CD4-positive, alpha-beta T cell (primary cell): ENCODE measurements at regions not wholly inside any gene's neighbourhood (a gene's known extent, or its start where the extent isn't known, plus 50 kb on each side); places are given as distances from the start of the nearest gene placed in this dataset.

Experiments
- ATAC-seq: fragments of 200-7000 bp; cut with Tn5 transposase; one replicate; pipeline ENCODE4 v1.10.0; 2022; ENCODE audit warnings: mild to moderate bottlenecking; ENCODE audit not compliant: poor library complexity
- CTCF ChIA-PET: fragments of 350-600 bp; sonication (Branson Sonifier 250); formaldehyde crosslinking; loops from one replicate; lab custom pipeline; 2021; ENCODE audit warnings: antibody characterized with exemption, inconsistent platforms; lab: Charles Lee
- POLR2A ChIA-PET: fragments of 350-600 bp; sonication (Branson Sonifier 250); formaldehyde crosslinking; loops from one replicate; lab custom pipeline; 2021; ENCODE audit warnings: antibody characterized with exemption, inconsistent platforms; lab: Charles Lee
- DNase-seq, 14 experiments: peaks; one replicate each; pipeline ENCODE4 v3.0.0-alpha.2; 2013 to 2020; ENCODE audit warnings: mixed read lengths in 2 of 14
- H3K27ac ChIP-seq, 2 donors: one replicate each; pipeline versions ENCODE4 v1.5.1 to v1.7.0; 2013; ENCODE audit warnings: low read length in 2 of 2, low read depth in 1 of 2, mild to moderate bottlenecking in 1 of 2
- H3K27me3 ChIP-seq, 2 experiments: 1 replicate in 1 of 2; 2 replicates in 1 of 2; pipeline versions ENCODE4 v1.6.1 to v1.7.0; 2013; ENCODE audit warnings: low read length in 2 of 2, control low read depth in 1 of 2, mild to moderate bottlenecking in 1 of 2, moderate library complexity in 1 of 2; ENCODE audit not compliant: insufficient read depth in 2 of 2, control insufficient read depth in 1 of 2
- H3K36me3 ChIP-seq: one replicate; pipeline ENCODE4 v1.6.1; 2013; ENCODE audit warnings: low read length, control low read depth; ENCODE audit not compliant: insufficient read depth
- H3K4me1 ChIP-seq: one replicate; pipeline ENCODE4 v1.6.1; 2013; ENCODE audit warnings: low read length, control low read depth; ENCODE audit not compliant: insufficient read depth
- H3K4me3 ChIP-seq: one replicate; pipeline ENCODE4 v1.5.1; 2013; ENCODE audit warnings: mild to moderate bottlenecking, low read length, moderate library complexity
- H3K9me3 ChIP-seq, 2 experiments: 1 replicate in 1 of 2; 2 replicates in 1 of 2; pipeline versions ENCODE4 v1.6.1 to v1.7.0; 2013; ENCODE audit warnings: low read length in 2 of 2, mild to moderate bottlenecking in 2 of 2, control low read depth in 1 of 2, moderate library complexity in 1 of 2; ENCODE audit not compliant: control insufficient read depth in 1 of 2, insufficient read depth in 1 of 2
- H3K27ac Mint-ChIP-seq: one replicate; pipeline ENCODE4 v1.8.0; 2020; ENCODE audit warnings: mixed read lengths
- H3K27me3 Mint-ChIP-seq: one replicate; pipeline ENCODE4 v1.8.0; 2021; ENCODE audit warnings: mixed read lengths
- H3K36me3 Mint-ChIP-seq: one replicate; pipeline ENCODE4 v1.8.0; 2021; ENCODE audit warnings: low read depth, mixed read lengths
- H3K4me1 Mint-ChIP-seq: one replicate; pipeline ENCODE4 v1.8.0; 2021; ENCODE audit warnings: low read depth, mixed read lengths
- H3K4me3 Mint-ChIP-seq: one replicate; pipeline ENCODE4 v1.8.0; 2020; ENCODE audit warnings: mild to moderate bottlenecking, mixed read lengths
- H3K9me3 Mint-ChIP-seq: one replicate; pipeline ENCODE4 v1.8.0; 2020; ENCODE audit warnings: mixed read lengths
- intact Hi-C, 2 experiments: fragments of 100-400 bp; cut with DNase I in 1 of 2; cut with micrococcal nuclease in 1 of 2; formaldehyde crosslinking; loops; one replicate each; pipeline versions ENCODE4 v1.15.1 to v1.9.0; 2023 to 2025; cut with DNase I, micrococcal nuclease
- TF ChIP-seq, protein P1 (sequence below): fragments of 200-600 bp; IDR thresholded peaks from one replicate; pipeline ENCODE4 v1.8.0; 2022; ENCODE audit warnings: antibody characterized with exemption, mild to moderate bottlenecking

DNA sequence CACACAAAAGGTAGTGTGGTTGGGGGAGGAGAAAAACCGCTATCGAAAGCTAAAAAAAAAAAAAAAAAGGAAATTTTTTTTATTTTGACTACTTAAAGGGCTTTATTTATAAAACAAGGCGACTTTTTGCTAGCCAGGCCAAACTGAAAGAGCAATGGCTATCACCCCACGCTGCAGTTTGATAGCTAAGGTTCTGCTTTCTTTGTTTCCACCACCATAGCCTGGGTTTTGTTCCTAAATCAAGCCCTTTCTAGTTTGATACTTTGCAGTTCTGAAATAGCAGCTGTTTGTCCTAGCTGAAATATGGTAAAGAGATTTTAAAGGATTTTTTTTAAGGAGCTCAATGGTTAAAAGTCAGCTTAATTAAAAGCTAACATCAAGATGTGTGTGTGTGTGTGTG is 67.4 kb upstream of the ABCA12 start:
- Mint-ChIP-seq H3K9me3 (peaks cover 4% of the 10 kb centered on the region), H3K27me3 (no peaks in the 10 kb centered on the region), H3K27ac (no peak overlapping the region), H3K4me1 (no peaks in the 10 kb centered on the region), H3K36me3 (no peaks in the 10 kb centered on the region), H3K4me3 (no peak overlapping the region)
- DNase-seq, result no peak
- no peaks in the 10 kb centered on the region for H3K4me1 ChIP-seq
- TF ChIP-seq, protein P1, sequence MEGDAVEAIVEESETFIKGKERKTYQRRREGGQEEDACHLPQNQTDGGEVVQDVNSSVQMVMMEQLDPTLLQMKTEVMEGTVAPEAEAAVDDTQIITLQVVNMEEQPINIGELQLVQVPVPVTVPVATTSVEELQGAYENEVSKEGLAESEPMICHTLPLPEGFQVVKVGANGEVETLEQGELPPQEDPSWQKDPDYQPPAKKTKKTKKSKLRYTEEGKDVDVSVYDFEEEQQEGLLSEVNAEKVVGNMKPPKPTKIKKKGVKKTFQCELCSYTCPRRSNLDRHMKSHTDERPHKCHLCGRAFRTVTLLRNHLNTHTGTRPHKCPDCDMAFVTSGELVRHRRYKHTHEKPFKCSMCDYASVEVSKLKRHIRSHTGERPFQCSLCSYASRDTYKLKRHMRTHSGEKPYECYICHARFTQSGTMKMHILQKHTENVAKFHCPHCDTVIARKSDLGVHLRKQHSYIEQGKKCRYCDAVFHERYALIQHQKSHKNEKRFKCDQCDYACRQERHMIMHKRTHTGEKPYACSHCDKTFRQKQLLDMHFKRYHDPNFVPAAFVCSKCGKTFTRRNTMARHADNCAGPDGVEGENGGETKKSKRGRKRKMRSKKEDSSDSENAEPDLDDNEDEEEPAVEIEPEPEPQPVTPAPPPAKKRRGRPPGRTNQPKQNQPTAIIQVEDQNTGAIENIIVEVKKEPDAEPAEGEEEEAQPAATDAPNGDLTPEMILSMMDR, result no peak
- intact Hi-C loops, result no loop called here
- POLR2A ChIA-PET, result interaction anchor here (0.7 kb wide), 1 partner anchor 377 kb away, joined by 3 read pairs; no protein-coding TSS in a partner anchor
- H3K4me3 ChIP-seq, result no peak overlapping the region
- CTCF ChIA-PET, result no interaction called here
- no peak overlapping the region for H3K27ac ChIP-seq
- H3K27me3 ChIP-seq, result no peaks in the 10 kb centered on the region
- H3K9me3 ChIP-seq, result peaks cover 0 to 16% of the 10 kb centered on the region in 2 experiments
- ATAC-seq, result no peak
- H3K36me3 ChIP-seq, result no peaks in the 10 kb centered on the region

DNA sequence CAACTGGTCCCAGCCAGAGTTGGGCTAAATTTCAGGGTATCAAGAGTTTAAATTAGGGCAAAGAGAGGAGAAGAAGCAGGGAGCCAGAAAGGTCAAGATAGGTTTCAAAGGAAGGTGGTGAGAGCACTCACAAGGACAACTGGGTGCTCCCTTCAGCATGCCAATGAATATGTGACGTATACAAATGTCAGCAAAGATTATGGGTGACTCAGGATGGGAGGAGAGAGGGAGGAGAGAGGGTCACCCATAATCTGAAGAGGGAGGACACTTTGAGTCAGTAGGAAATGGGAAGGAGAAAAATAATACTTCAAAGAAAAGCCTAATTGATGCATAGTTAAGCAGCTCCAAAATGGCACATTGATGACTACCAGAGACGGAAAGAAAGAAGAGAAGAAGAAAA is 53.1 kb upstream of the ABCA12 start:
- Mint-ChIP-seq H3K27me3 (peaks cover 6% of the 10 kb centered on the region), H3K9me3 (no peaks in the 10 kb centered on the region), H3K27ac (no peak overlapping the region), H3K4me3 (no peak overlapping the region), H3K4me1 (no peaks in the 10 kb centered on the region), H3K36me3 (no peaks in the 10 kb centered on the region)
- Histone ChIP-seq H3K27ac (no peak overlapping the region), H3K9me3 (no peaks in the 10 kb centered on the region), H3K27me3 (no peaks in the 10 kb centered on the region), H3K36me3 (no peaks in the 10 kb centered on the region), H3K4me1 (no peaks in the 10 kb centered on the region), H3K4me3 (no peak overlapping the region)
- ChIA-PET CTCF (no interaction called here), POLR2A (no interaction called here)
- TF ChIP-seq, protein P1, result no peak
- ATAC-seq, result no peak
- DNase-seq, result no peak
- intact Hi-C loops, result no loop called here

DNA sequence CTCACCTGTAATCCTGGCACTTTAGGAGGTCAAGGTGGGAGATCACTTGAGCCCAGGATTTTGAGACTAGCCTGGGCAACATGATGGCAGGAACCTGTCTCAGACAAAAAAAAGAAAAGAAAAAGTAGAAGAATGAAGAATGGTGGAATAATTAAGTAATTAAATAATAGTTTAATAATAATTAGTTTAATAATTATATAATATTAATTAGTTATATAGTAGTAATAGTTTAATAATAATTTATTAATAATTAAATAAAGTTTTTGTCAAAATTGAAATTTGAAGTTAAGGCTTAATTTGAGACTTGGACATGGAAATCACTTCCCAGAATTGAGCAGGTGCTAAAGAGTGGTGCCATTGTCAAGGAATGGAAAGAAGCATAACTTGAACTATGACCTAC is 52.2 kb upstream of the ABCA12 start:
- no peak overlapping the region for H3K4me3 ChIP-seq
- CTCF ChIA-PET, result no interaction called here
- Mint-ChIP-seq H3K4me1 (no peaks in the 10 kb centered on the region), H3K9me3 (no peaks in the 10 kb centered on the region), H3K36me3 (no peaks in the 10 kb centered on the region), H3K27me3 (peaks cover 6% of the 10 kb centered on the region), H3K27ac (no peak overlapping the region), H3K4me3 (no peak overlapping the region)
- no peaks in the 10 kb centered on the region for H3K27me3 ChIP-seq
- H3K4me1 ChIP-seq, result no peaks in the 10 kb centered on the region
- ATAC-seq, result no peak
- DNase-seq, result no peak
- TF ChIP-seq, protein P1, result no peak
- intact Hi-C loops, result no loop called here
- H3K27ac ChIP-seq, result no peak overlapping the region
- no peaks in the 10 kb centered on the region for H3K36me3 ChIP-seq
- POLR2A ChIA-PET, result no interaction called here
- H3K9me3 ChIP-seq, result no peaks in the 10 kb centered on the region
